HepG2 (cell line): ENCODE measurements at regions not wholly inside any gene's neighbourhood (a gene's known extent, or its start where the extent isn't known, plus 50 kb on each side); places are given as distances from the start of the nearest gene placed in this dataset.

Experiments used
- ATAC-seq: fragments of 200-7000 bp; cut with Tn5 transposase; 3 replicates; pipeline ENCODE4 v1.9.1; 2020; ENCODE audit warnings: mild to moderate bottlenecking, moderate library complexity
- BruUV-seq: library from RNA; stranded (reverse); fragments of 400-500 nt; replicated peaks from 2 replicates; lab custom pipeline; 2021; lab: Mats Ljungman, UMichigan
- CTCF ChIA-PET: fragments of 300-600 bp; formaldehyde crosslinking; extraction: SDS; loops from one replicate; lab custom pipeline; 2021; ENCODE audit warnings: low total read pairs, inconsistent platforms, low intra/inter-chr PET ratio; lab: Yijun Ruan, JAX
- POLR2A ChIA-PET: fragments of 350-600 bp; sonication (Branson Sonifier 250); formaldehyde crosslinking; loops from one replicate; lab custom pipeline; 2020; ENCODE audit warnings: antibody characterized with exemption, inconsistent platforms; lab: Yijun Ruan, JAX
- DNase-seq: peaks from one replicate; pipeline ENCODE4 v3.0.0-alpha.2; 2015; ENCODE audit warnings: low spot score
- FAIRE-seq: peaks from 3 replicates; lab custom pipeline; 2011; peaks lifted over from hg19 to GRCh38; lab: Jason Lieb, UNC
- H2AFZ ChIP-seq: one replicate; pipeline ENCODE4 v1.6.1; 2011; ENCODE audit warnings: low read length, inconsistent platforms
- H3K27ac ChIP-seq: fragments of 300-600 bp; 3 replicates; pipeline ENCODE4 v1.8.0; 2011; ENCODE audit warnings: mixed run types, mild to moderate bottlenecking, mixed read lengths, low read length, inconsistent platforms; ENCODE audit not compliant: insufficient read depth; ENCODE audit errors: extremely low read length
- H3K27me3 ChIP-seq, 2 experiments: fragments of 200-600 bp in 1 of 2; 2 replicates in 1 of 2; 3 replicates in 1 of 2; pipeline versions ENCODE4 v1.6.0 to v1.8.0; 2011; ENCODE audit warnings: low read length in 2 of 2, mild to moderate bottlenecking in 2 of 2, moderate library complexity in 2 of 2, inconsistent platforms in 1 of 2; ENCODE audit not compliant: insufficient read depth in 2 of 2, control insufficient read depth in 1 of 2
- H3K36me3 ChIP-seq, 2 experiments: fragments of 200-600 bp in 1 of 2; replicated peaks in 1 of 2; 2 replicates in 1 of 2; 3 replicates in 1 of 2; pipeline versions ENCODE4 v1.5.1 to v1.8.0; 2011; ENCODE audit warnings: low read length in 2 of 2, inconsistent platforms in 1 of 2; ENCODE audit not compliant: insufficient read depth in 2 of 2, control insufficient read depth in 1 of 2
- H3K4me1 ChIP-seq: 2 replicates; pipeline ENCODE4 v1.5.1; 2012; ENCODE audit warnings: low read length, inconsistent platforms; ENCODE audit not compliant: insufficient read depth
- H3K4me2 ChIP-seq: 2 replicates; pipeline ENCODE4 v1.6.0; 2011; ENCODE audit warnings: low read depth, low read length, inconsistent platforms
- H3K4me3 ChIP-seq, 3 experiments: fragments of 200-600 bp in 1 of 3; sonication (generic), shearing (Covaris generic) in 1 of 3; replicated peaks in 1 of 3; 2 replicates each; pipeline ENCODE4 v1.5.1; 2011 to 2016; ENCODE audit warnings: low read length in 3 of 3, inconsistent platforms in 2 of 3, low read depth in 2 of 3, mild to moderate bottlenecking in 2 of 3, control low read depth in 1 of 3, mixed read lengths in 1 of 3; ENCODE audit not compliant: insufficient read depth in 1 of 3
- H3K79me2 ChIP-seq: one replicate; pipeline ENCODE4 v1.6.1; 2011; ENCODE audit warnings: low read length, inconsistent platforms; ENCODE audit not compliant: insufficient read depth
- H3K9ac ChIP-seq: 2 replicates; pipeline ENCODE4 v1.6.0; 2011; ENCODE audit warnings: mild to moderate bottlenecking, low read depth, low read length, inconsistent platforms; ENCODE audit not compliant: insufficient read depth
- H3K9me3 ChIP-seq: 2 replicates; pipeline ENCODE4 v1.5.1; 2012; ENCODE audit warnings: mild to moderate bottlenecking, low read length
- H4K20me1 ChIP-seq: 2 replicates; pipeline ENCODE4 v1.6.0; 2011; ENCODE audit warnings: inconsistent platforms, mild to moderate bottlenecking, low read length, moderate library complexity; ENCODE audit not compliant: insufficient read depth
- JDP2 ChIP-seq: sonication (generic); formaldehyde crosslinking; IDR thresholded peaks from 2 replicates; pipeline ENCODE4 v1.8.1; 2022; ENCODE audit warnings: missing genetic modification reagents, borderline replicate concordance
- SOX6 ChIP-seq, 2 experiments: fragments of 450-650 bp in 1 of 2; sonication (generic) in 1 of 2; formaldehyde crosslinking in 1 of 2; IDR thresholded peaks; 2 replicates each; pipeline versions ENCODE4 v1.4.0 to v1.6.1; 2017 to 2020; ENCODE audit warnings: antibody characterized with exemption in 1 of 2, mild to moderate bottlenecking in 1 of 2, missing genetic modification reagents in 1 of 2
- ZNF883 ChIP-seq: sonication (generic); formaldehyde crosslinking; IDR thresholded peaks from 2 replicates; pipeline ENCODE4 v1.5.1; 2020; ENCODE audit warnings: mild to moderate bottlenecking, missing genetic modification reagents; ENCODE audit errors: not compliant biosample characterization
- WGBS: methylation state at CpG from one replicate; pipeline ENCODE4 v1.1.6; 2017; ENCODE audit warnings: low lambda C conversion rate; 5-methylcytosine and 5-hydroxymethylcytosine counted together
- in situ Hi-C: cut with HindIII; loops from 2 replicates; pipeline ENCODE4 v1.10.0; 2017; ENCODE audit warnings: low pct_unique_long_range_greater_than_20kb; ENCODE audit not compliant: extremely low pct_ligation_motif_present
- intact Hi-C: fragments of 100-400 bp; cut with micrococcal nuclease; formaldehyde crosslinking; loops from one replicate; pipeline ENCODE4 v1.10.0; 2022; ENCODE audit not compliant: unreplicated experiment
- TF ChIP-seq, protein P1 (sequence below): sonication (generic); formaldehyde crosslinking; IDR thresholded peaks from 2 replicates; pipeline ENCODE4 v1.8.0; 2022; ENCODE audit warnings: mild to moderate bottlenecking, missing genetic modification reagents, borderline replicate concordance
- TF ChIP-seq, protein P2 (sequence below): sonication (generic); formaldehyde crosslinking; IDR thresholded peaks from 2 replicates; pipeline ENCODE4 v1.5.0; 2020; ENCODE audit warnings: mild to moderate bottlenecking, missing genetic modification reagents, moderate library complexity

DNA sequence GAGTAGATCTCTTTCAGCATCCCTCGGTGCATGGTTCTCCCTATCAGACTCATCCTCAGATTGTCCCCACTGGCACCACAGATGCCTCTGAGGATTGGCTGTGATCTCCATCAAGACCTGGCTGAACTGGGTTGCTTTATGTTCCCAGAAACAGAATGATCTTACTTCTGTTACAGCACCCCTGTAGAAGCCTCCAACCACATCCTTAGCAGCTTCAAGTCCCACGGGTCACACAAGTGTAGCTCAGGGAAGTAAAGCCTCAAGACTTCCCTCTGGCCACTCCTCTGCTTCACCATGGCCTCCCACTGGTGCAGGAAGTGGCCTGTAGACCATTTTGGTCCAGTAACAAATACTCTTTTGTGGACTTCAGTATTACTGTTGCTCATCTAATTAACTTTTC, 566.4 kb upstream of the SUCLG2 start:
- in situ Hi-C loops: no loop called here
- DNase-seq: no peak
- H3K36me3 ChIP-seq: no peaks in the 10 kb centered on the region
- no peak for TF ChIP-seq SOX6 (IDR thresholded peaks at IDR 0.05)
- TF ChIP-seq SOX6 (CRISPR knock-in tag; IDR thresholded peaks at IDR 0.05): no peak
- TF ChIP-seq, all 625 proteins: peak for 0
- Histone ChIP-seq H3K9me3 (no peaks in the 10 kb centered on the region), H3K79me2 (no peaks in the 10 kb centered on the region), H3K9ac (no peak overlapping the region), H3K4me3 (no peak overlapping the region), H3K27ac (no peak overlapping the region), H4K20me1 (no peaks in the 10 kb centered on the region), H3K4me1 (no peaks in the 10 kb centered on the region), H3K4me2 (no peak overlapping the region), H2AFZ (no peak overlapping the region), H3K27me3 (no peaks in the 10 kb centered on the region)
- WGBS: 15% methylated on average over 2 of the region's 2 CpGs
- CTCF ChIA-PET: no interaction called here
- no TSS peak for BruUV-seq
- ATAC-seq (no peak), FAIRE-seq (no peak)
- intact Hi-C loops: no loop called here
- POLR2A ChIA-PET: no interaction called here

GRCh38 chr3:68211637-68212036, 557.2 kb upstream of the SUCLG2 start:
- Histone ChIP-seq H3K9ac (no peak overlapping the region), H3K4me1 (no peaks in the 10 kb centered on the region), H3K27ac (no peak overlapping the region), H3K4me2 (no peak overlapping the region), H3K4me3 (no peak overlapping the region), H4K20me1 (no peaks in the 10 kb centered on the region), H3K9me3 (no peaks in the 10 kb centered on the region), H3K79me2 (no peaks in the 10 kb centered on the region), H3K36me3 (no peaks in the 10 kb centered on the region), H2AFZ (no peak overlapping the region), H3K27me3 (no peaks in the 10 kb centered on the region)
- ATAC-seq: no peak
- intact Hi-C loops (no loop called here), in situ Hi-C loops (no loop called here)
- POLR2A ChIA-PET: no interaction called here
- BruUV-seq: no TSS peak
- DNase-seq: no peak
- FAIRE-seq: no peak
- TF ChIP-seq, protein P1, sequence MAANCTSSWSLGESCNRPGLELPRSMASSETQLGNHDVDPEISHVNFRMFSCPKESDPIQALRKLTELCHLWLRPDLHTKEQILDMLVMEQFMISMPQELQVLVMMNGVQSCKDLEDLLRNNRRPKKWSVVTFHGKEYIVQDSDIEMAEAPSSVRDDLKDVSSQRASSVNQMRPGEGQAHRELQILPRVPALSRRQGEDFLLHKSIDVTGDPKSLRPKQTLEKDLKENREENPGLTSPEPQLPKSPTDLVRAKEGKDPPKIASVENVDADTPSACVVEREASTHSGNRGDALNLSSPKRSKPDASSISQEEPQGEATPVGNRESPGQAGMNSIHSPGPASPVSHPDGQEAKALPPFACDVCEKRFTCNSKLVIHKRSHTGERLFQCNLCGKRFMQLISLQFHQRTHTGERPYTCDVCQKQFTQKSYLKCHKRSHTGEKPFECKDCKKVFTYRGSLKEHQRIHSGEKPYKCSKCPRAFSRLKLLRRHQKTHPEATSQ (CRISPR knock-in tag): no peak
- TF ChIP-seq, protein P2, sequence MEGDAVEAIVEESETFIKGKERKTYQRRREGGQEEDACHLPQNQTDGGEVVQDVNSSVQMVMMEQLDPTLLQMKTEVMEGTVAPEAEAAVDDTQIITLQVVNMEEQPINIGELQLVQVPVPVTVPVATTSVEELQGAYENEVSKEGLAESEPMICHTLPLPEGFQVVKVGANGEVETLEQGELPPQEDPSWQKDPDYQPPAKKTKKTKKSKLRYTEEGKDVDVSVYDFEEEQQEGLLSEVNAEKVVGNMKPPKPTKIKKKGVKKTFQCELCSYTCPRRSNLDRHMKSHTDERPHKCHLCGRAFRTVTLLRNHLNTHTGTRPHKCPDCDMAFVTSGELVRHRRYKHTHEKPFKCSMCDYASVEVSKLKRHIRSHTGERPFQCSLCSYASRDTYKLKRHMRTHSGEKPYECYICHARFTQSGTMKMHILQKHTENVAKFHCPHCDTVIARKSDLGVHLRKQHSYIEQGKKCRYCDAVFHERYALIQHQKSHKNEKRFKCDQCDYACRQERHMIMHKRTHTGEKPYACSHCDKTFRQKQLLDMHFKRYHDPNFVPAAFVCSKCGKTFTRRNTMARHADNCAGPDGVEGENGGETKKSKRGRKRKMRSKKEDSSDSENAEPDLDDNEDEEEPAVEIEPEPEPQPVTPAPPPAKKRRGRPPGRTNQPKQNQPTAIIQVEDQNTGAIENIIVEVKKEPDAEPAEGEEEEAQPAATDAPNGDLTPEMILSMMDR (CRISPR knock-in tag): no peak
- no peak for TF ChIP-seq ZNF883 (CRISPR knock-in tag)
- TF ChIP-seq JDP2 (CRISPR knock-in tag): no peak
- CTCF ChIA-PET: no interaction called here
- WGBS: 0% methylated on average over 1 of the region's 1 CpG
